Keratinocyte (primary cell): ENCODE measurements at regions not wholly inside any gene's neighbourhood (a gene's known extent, or its start where the extent isn't known, plus 50 kb on each side); places are given as distances from the start of the nearest gene placed in this dataset.

ENCODE experiments used
- DNase-seq: peaks from one replicate; pipeline ENCODE4 v3.0.0-alpha.2; 2011; ENCODE audit warnings: low read depth, missing footprints, low spot score
- FAIRE-seq: peaks from 2 replicates; lab custom pipeline; 2011; peaks lifted over from hg19 to GRCh38; lab: Jason Lieb, UNC
- H2AFZ ChIP-seq: 2 replicates; pipeline ENCODE4 v1.6.0; 2012; ENCODE audit warnings: low read length, control low read depth, inconsistent platforms; ENCODE audit not compliant: control insufficient read depth
- H3K27ac ChIP-seq: 2 replicates; pipeline ENCODE4 v1.5.1; 2011; ENCODE audit warnings: low read length; ENCODE audit not compliant: control insufficient read depth, insufficient read depth
- H3K27me3 ChIP-seq: 3 replicates; pipeline ENCODE4 v1.6.0; 2011; ENCODE audit warnings: low read length; ENCODE audit not compliant: control insufficient read depth, insufficient read depth; ENCODE audit errors: extremely low read depth
- H3K36me3 ChIP-seq, 2 experiments: 2 replicates in 1 of 2; 3 replicates in 1 of 2; pipeline ENCODE4 v1.5.1; 2011; ENCODE audit warnings: low read length in 2 of 2, mild to moderate bottlenecking in 1 of 2; ENCODE audit not compliant: control insufficient read depth in 2 of 2, insufficient read depth in 2 of 2; ENCODE audit errors: extremely low read depth in 1 of 2
- H3K4me1 ChIP-seq: 3 replicates; pipeline ENCODE4 v1.5.1; 2011; ENCODE audit warnings: low read length; ENCODE audit not compliant: control insufficient read depth, insufficient read depth; ENCODE audit errors: extremely low read depth
- H3K4me2 ChIP-seq: 3 replicates; pipeline ENCODE4 v1.6.0; 2011; ENCODE audit warnings: low read depth, low read length; ENCODE audit not compliant: control insufficient read depth, insufficient read depth; ENCODE audit errors: extremely low read depth
- H3K4me3 ChIP-seq, 3 experiments: fragments of 200-600 bp in 1 of 3; sonication (generic) in 1 of 3; 2 replicates in 2 of 3; 3 replicates in 1 of 3; pipeline ENCODE4 v1.5.1; 2011 to 2016; ENCODE audit warnings: low read length in 3 of 3, mild to moderate bottlenecking in 3 of 3, control low read depth in 2 of 3, inconsistent platforms in 1 of 3, low read depth in 1 of 3, mixed read lengths in 1 of 3, mixed run types in 1 of 3, moderate library complexity in 1 of 3; ENCODE audit not compliant: control insufficient read depth in 2 of 3, insufficient read depth in 2 of 3; ENCODE audit errors: extremely low read depth in 1 of 3
- H3K79me2 ChIP-seq: 2 replicates; pipeline ENCODE4 v1.6.0; 2012; ENCODE audit warnings: low read length; ENCODE audit not compliant: control insufficient read depth, insufficient read depth
- H3K9ac ChIP-seq: 3 replicates; pipeline ENCODE4 v1.6.0; 2011; ENCODE audit warnings: low read length; ENCODE audit not compliant: control insufficient read depth, insufficient read depth; ENCODE audit errors: extremely low read depth
- H3K9me1 ChIP-seq: 3 replicates; pipeline ENCODE4 v1.6.0; 2011; ENCODE audit warnings: low read length; ENCODE audit not compliant: control insufficient read depth, insufficient read depth; ENCODE audit errors: extremely low read depth
- H3K9me3 ChIP-seq: 2 replicates; pipeline ENCODE4 v1.5.1; 2012; ENCODE audit warnings: low read depth, low read length; ENCODE audit not compliant: control insufficient read depth
- H4K20me1 ChIP-seq: 3 replicates; pipeline ENCODE4 v1.6.0; 2011; ENCODE audit warnings: low read length; ENCODE audit not compliant: control insufficient read depth, insufficient read depth; ENCODE audit errors: extremely low read depth
- EZH2 ChIP-seq: IDR thresholded peaks from one replicate; pipeline ENCODE4 v1.6.1; 2012; ENCODE audit warnings: inconsistent platforms, mild to moderate bottlenecking, low read length, moderate library complexity
- dilution Hi-C: fragments of 300-500 bp; cut with MboI; formaldehyde crosslinking; loops from one replicate; pipeline ENCODE4 v1.7.0; 2020; ENCODE audit warnings: low sequenced_read_pairs; ENCODE audit not compliant: extremely low pct_ligation_motif_present
- TF ChIP-seq, protein P1 (sequence below), 3 experiments: IDR thresholded peaks in 1 of 3; conservative IDR thresholded peaks in 1 of 3; optimal IDR thresholded peaks in 1 of 3; 2 replicates in 2 of 3; 3 replicates in 1 of 3; pipeline versions ENCODE3 to v1.5.1; 2011; ENCODE audit warnings: low read length in 3 of 3, mild to moderate bottlenecking in 3 of 3, moderate library complexity in 2 of 3, control low read depth in 1 of 3, inconsistent platforms in 1 of 3; ENCODE audit not compliant: insufficient read depth in 2 of 3; ENCODE audit errors: extremely low read depth in 1 of 3

DNA sequence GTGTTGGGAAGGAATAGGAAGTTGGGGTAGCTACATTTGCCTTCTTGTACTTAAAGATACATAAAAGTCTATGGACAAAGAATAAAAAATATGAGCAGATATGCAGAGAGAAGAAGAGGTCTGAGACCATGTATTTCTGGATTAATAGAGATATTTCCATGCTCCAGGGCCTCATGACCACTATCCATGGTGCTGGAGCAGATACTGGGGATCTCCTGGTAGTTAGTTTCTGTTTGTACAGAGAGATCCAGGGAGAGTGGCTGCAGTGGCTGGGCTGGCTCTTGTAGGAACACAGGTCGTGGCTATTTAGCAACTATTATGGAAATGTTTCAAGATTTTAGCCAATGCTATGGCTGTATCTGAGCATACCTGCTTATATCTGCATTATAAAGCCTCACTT is 184.2 kb upstream of the TMEM161B start:
- Histone ChIP-seq H2AFZ (no peak overlapping the region), H3K27ac (no peak overlapping the region), H3K79me2 (no peaks in the 10 kb centered on the region), H3K9me3 (no peaks in the 10 kb centered on the region), H3K4me1 (no peaks in the 10 kb centered on the region), H3K9me1 (no peaks in the 10 kb centered on the region), H3K36me3 (no peaks in the 10 kb centered on the region), H3K4me3 (no peak overlapping the region), H3K4me2 (no peak overlapping the region), H3K27me3 (no peaks in the 10 kb centered on the region), H3K9ac (no peak overlapping the region), H4K20me1 (no peaks in the 10 kb centered on the region)
- DNase-seq (no peak), FAIRE-seq (no peak)
- TF ChIP-seq, protein P1, sequence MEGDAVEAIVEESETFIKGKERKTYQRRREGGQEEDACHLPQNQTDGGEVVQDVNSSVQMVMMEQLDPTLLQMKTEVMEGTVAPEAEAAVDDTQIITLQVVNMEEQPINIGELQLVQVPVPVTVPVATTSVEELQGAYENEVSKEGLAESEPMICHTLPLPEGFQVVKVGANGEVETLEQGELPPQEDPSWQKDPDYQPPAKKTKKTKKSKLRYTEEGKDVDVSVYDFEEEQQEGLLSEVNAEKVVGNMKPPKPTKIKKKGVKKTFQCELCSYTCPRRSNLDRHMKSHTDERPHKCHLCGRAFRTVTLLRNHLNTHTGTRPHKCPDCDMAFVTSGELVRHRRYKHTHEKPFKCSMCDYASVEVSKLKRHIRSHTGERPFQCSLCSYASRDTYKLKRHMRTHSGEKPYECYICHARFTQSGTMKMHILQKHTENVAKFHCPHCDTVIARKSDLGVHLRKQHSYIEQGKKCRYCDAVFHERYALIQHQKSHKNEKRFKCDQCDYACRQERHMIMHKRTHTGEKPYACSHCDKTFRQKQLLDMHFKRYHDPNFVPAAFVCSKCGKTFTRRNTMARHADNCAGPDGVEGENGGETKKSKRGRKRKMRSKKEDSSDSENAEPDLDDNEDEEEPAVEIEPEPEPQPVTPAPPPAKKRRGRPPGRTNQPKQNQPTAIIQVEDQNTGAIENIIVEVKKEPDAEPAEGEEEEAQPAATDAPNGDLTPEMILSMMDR (optimal IDR thresholded peaks at IDR 0.05 in 1 of 3, IDR thresholded peaks at IDR 0.05 in 1 of 3, conservative IDR thresholded peaks at IDR 0.05 in 1 of 3; ENCODE audit: extremely low read depth in 1 of 3, insufficient read depth in 2 of 3, low read length in 3 of 3) = no peak
- TF ChIP-seq EZH2 = no peak
- dilution Hi-C loops = no loop called here

- Histone ChIP-seq H3K9ac (no peak overlapping the region), H3K9me3 (no peaks in the 10 kb centered on the region), H3K4me3 (no peak overlapping the region), H3K9me1 (no peaks in the 10 kb centered on the region), H3K27me3 (no peaks in the 10 kb centered on the region), H3K4me1 (no peaks in the 10 kb centered on the region), H3K36me3 (no peaks in the 10 kb centered on the region), H3K79me2 (no peaks in the 10 kb centered on the region), H3K4me2 (no peak overlapping the region), H2AFZ (no peak overlapping the region), H3K27ac (no peak overlapping the region), H4K20me1 (no peaks in the 10 kb centered on the region)
- DNase-seq (no peak), FAIRE-seq (no peak)
- TF ChIP-seq, protein P1 (optimal IDR thresholded peaks at IDR 0.05 in 1 of 3, IDR thresholded peaks at IDR 0.05 in 1 of 3, conservative IDR thresholded peaks at IDR 0.05 in 1 of 3; ENCODE audit: extremely low read depth in 1 of 3, insufficient read depth in 2 of 3, low read length in 3 of 3) = no peak
- TF ChIP-seq EZH2 = no peak
- dilution Hi-C loops = no loop called here
Observed at GRCh38 chr5:88450239-88450638, 181.6 kb upstream of the TMEM161B start.
